ENCODE measurements at regions not wholly inside any gene's neighbourhood (a gene's known extent, or its start where the extent isn't known, plus 50 kb on each side); places are given as distances from the start of the nearest gene placed in this dataset.

- no peak for DNase-seq
Measured at GRCh38 chr13:59584761-59585670, 578.7 kb downstream of the DIAPH3 start.

- DNase-seq = no peak
Measured at GRCh38 chr13:59587030-59587429, 576.7 kb downstream of the DIAPH3 start.

- DNase-seq = no peak
Measured at GRCh38 chr13:59587971-59588716, 575.6 kb downstream of the DIAPH3 start.

- DNase-seq = no peak
Measured at GRCh38 chr13:59588717-59589067, 575.0 kb downstream of the DIAPH3 start.

GRCh38 chr13:59601993-59602392, 561.7 kb downstream of the DIAPH3 start:
- DNase-seq = no peak

- DNase-seq = no peak
Measured at GRCh38 chr13:59603646-59604045, 560.1 kb downstream of the DIAPH3 start.

GRCh38 chr13:59607172-59607571, 556.6 kb downstream of the DIAPH3 start:
- no peak for DNase-seq

- no peak for DNase-seq
Measured at GRCh38 chr13:59607780-59608233, 555.9 kb downstream of the DIAPH3 start.

- no peak for DNase-seq
Measured at GRCh38 chr13:59609421-59609820, 554.3 kb downstream of the DIAPH3 start.
